B cell (primary cell): ENCODE measurements at regions not wholly inside any gene's neighbourhood (a gene's known extent, or its start where the extent isn't known, plus 50 kb on each side); places are given as distances from the start of the nearest gene placed in this dataset.
"Not testable (repeated sequence)": the region's sequence is repeated elsewhere in the genome, so short reads cannot be mapped to it uniquely, and the experiment has no call there.

Experiments used
- ATAC-seq: fragments of 200-7000 bp; cut with Tn5 transposase; one replicate; pipeline ENCODE4 v1.10.0; 2021; ENCODE audit warnings: low read depth, mild to moderate bottlenecking, moderate number of reproducible peaks, moderate library complexity
- CTCF ChIA-PET: fragments of 350-600 bp; sonication (Branson Sonifier 250); formaldehyde crosslinking; loops from one replicate; lab custom pipeline; 2021; ENCODE audit warnings: antibody characterized with exemption, inconsistent platforms; lab: Charles Lee
- POLR2A ChIA-PET: fragments of 350-600 bp; sonication (Branson Sonifier 250); formaldehyde crosslinking; loops from one replicate; lab custom pipeline; 2021; ENCODE audit warnings: antibody characterized with exemption; lab: Charles Lee
- DNase-seq: peaks from one replicate; pipeline ENCODE4 v3.0.0; 2013
- H2AFZ ChIP-seq: 2 replicates; pipeline ENCODE4 v1.6.1; 2012; ENCODE audit warnings: mild to moderate bottlenecking, low read depth, low read length; ENCODE audit not compliant: insufficient read depth, poor library complexity, severe bottlenecking
- H3K27ac ChIP-seq, 2 donors: 1 replicate in 1 of 2; 2 replicates in 1 of 2; pipeline ENCODE4 v1.5.1; 2012 to 2013; ENCODE audit warnings: low read length in 2 of 2, mild to moderate bottlenecking in 2 of 2, moderate library complexity in 1 of 2
- H3K27me3 ChIP-seq, 4 experiments: fragments of 200-600 bp in 1 of 4; sonication (generic) in 1 of 4; replicated peaks in 1 of 4; 1 replicate in 2 of 4; 2 replicates in 2 of 4; pipeline versions ENCODE4 v1.6.1 to v1.7.0; 2013 to 2016; ENCODE audit warnings: low read length in 3 of 4, mild to moderate bottlenecking in 2 of 4, mixed read lengths in 1 of 4, moderate library complexity in 1 of 4; ENCODE audit not compliant: insufficient read depth in 4 of 4, control insufficient read depth in 3 of 4; ENCODE audit errors: control extremely low read depth in 1 of 4
- H3K36me3 ChIP-seq, 2 experiments: replicated peaks in 1 of 2; 1 replicate in 1 of 2; 2 replicates in 1 of 2; pipeline versions ENCODE4 v1.6.1 to v1.7.1; 2013; ENCODE audit warnings: low read length in 1 of 2; ENCODE audit not compliant: insufficient read depth in 2 of 2, control insufficient read depth in 1 of 2; ENCODE audit errors: control extremely low read depth in 1 of 2, extremely low read depth in 1 of 2
- H3K4me1 ChIP-seq, 2 donors: fragments of 200-600 bp in 1 of 2; sonication (generic) in 1 of 2; 1 replicate in 1 of 2; 2 replicates in 1 of 2; pipeline versions ENCODE4 v1.5.1 to v1.6.1; 2013 to 2017; ENCODE audit warnings: low read length in 2 of 2; ENCODE audit not compliant: control insufficient read depth in 2 of 2, insufficient read depth in 2 of 2
- H3K4me2 ChIP-seq: replicated peaks from 2 replicates; pipeline ENCODE3; 2012; ENCODE audit warnings: mild to moderate bottlenecking, low read depth, low read length; ENCODE audit not compliant: poor library complexity, severe bottlenecking
- H3K4me3 ChIP-seq, 5 experiments: fragments of 200-600 bp in 1 of 5; sonication (generic) in 1 of 5; 1 replicate in 3 of 5; 2 replicates in 2 of 5; pipeline versions ENCODE4 v1.5.1 to v1.7.0; 2011 to 2016; ENCODE audit warnings: low read length in 4 of 5, mild to moderate bottlenecking in 4 of 5, low read depth in 2 of 5, control low read depth in 1 of 5, moderate library complexity in 1 of 5; ENCODE audit not compliant: insufficient read depth in 1 of 5; ENCODE audit errors: control extremely low read depth in 1 of 5, extremely low read depth in 1 of 5
- H3K79me2 ChIP-seq: fragments of 200-600 bp; sonication (generic); one replicate; pipeline ENCODE4 v1.6.0; 2016; ENCODE audit warnings: low read length; ENCODE audit not compliant: control insufficient read depth, insufficient read depth
- H3K9ac ChIP-seq: fragments of 200-600 bp; sonication (generic); 2 replicates; pipeline ENCODE4 v1.6.1; 2017; ENCODE audit warnings: mild to moderate bottlenecking, low read length, moderate library complexity
- H3K9me3 ChIP-seq, 3 donors: one replicate each; pipeline versions ENCODE4 v1.6.1 to v1.7.1; 2013; ENCODE audit warnings: low read length in 2 of 3; ENCODE audit not compliant: control insufficient read depth in 2 of 3, insufficient read depth in 1 of 3; ENCODE audit errors: control extremely low read depth in 1 of 3
- H4K20me1 ChIP-seq: 2 replicates; pipeline ENCODE4 v1.6.0; 2012; ENCODE audit warnings: mild to moderate bottlenecking, low read length; ENCODE audit not compliant: insufficient read depth, control insufficient read depth, poor library complexity, severe bottlenecking
- H3K27ac Mint-ChIP-seq: one replicate; pipeline ENCODE4 v1.8.0; 2021; ENCODE audit warnings: mixed read lengths
- H3K27me3 Mint-ChIP-seq: one replicate; pipeline ENCODE4 v1.8.0; 2021; ENCODE audit warnings: mixed read lengths
- H3K4me1 Mint-ChIP-seq: one replicate; pipeline ENCODE4 v1.8.0; 2021; ENCODE audit warnings: mixed read lengths
- H3K4me3 Mint-ChIP-seq: one replicate; pipeline ENCODE4 v1.8.0; 2021; ENCODE audit warnings: mixed read lengths
- H3K9me3 Mint-ChIP-seq: one replicate; pipeline ENCODE4 v1.8.0; 2022; ENCODE audit warnings: mixed read lengths; ENCODE audit not compliant: insufficient read depth
- WGBS: methylation state at CpG from one replicate; pipeline ENCODE4 v1.1.5; 2013; ENCODE audit warnings: missing lambda C conversion rate; ENCODE audit not compliant: insufficient coverage; 5-methylcytosine and 5-hydroxymethylcytosine counted together
- intact Hi-C: fragments of 100-400 bp; cut with micrococcal nuclease; formaldehyde crosslinking; loops from one replicate; pipeline ENCODE4 v1.10.0; 2022

DNA sequence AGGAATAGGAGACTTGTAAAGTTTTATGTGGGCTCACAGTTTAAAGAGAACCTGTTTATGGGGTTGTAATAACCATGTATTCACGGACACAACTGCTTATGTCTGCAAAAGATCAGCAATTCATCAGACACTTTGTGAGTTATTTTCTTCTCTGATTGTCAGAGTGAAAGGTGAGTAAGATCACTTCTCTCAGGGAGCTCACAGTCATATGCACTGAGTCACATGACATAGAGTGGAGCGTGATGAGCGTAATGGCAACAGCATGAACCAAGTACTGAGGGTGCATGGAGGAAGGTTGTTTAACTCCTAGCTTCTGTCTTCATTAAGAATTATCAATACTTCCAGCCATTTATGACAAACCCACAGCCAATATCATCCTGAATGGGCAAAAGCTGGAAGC, 128.8 kb downstream of the OR4M2 start:
- H3K9me3 Mint-ChIP-seq, H4K20me1 ChIP-seq, intact Hi-C loops, POLR2A ChIA-PET, H3K4me2 ChIP-seq, H3K27me3 ChIP-seq, H3K27ac Mint-ChIP-seq, H3K4me3 ChIP-seq, H2AFZ ChIP-seq, H3K36me3 ChIP-seq, H3K9me3 ChIP-seq, ATAC-seq, H3K27ac ChIP-seq, H3K79me2 ChIP-seq, H3K9ac ChIP-seq, H3K27me3 Mint-ChIP-seq, DNase-seq, H3K4me3 Mint-ChIP-seq, CTCF ChIA-PET, H3K4me1 ChIP-seq, H3K4me1 Mint-ChIP-seq: not testable (repeated sequence)
- WGBS, result no CpG with 5 or more reads among the region's 3 CpGs

DNA sequence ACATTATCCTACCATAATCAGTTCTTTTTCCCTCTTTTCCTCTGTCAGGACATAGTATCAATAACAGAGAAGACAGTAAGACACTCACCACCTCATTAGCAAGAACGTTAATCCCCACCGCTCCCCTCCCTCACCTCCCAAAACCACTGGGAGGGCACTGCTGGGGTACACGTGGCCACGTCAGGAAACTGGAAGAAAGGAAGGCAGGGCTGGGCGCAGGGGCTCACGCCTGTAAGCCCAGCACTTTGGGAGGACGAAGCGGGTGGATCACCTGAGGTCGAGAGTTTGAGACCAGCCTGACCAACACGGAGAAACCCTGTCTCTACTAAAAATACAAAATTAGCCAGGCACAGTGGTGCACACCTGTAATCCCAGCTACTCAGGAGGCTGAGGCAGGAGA, 142.3 kb downstream of the OR4M2 start:
- intact Hi-C loops, H3K4me1 ChIP-seq, H3K4me3 Mint-ChIP-seq, H3K27ac ChIP-seq, H3K4me3 ChIP-seq, H3K79me2 ChIP-seq, H3K9me3 ChIP-seq, H3K9ac ChIP-seq, H3K4me2 ChIP-seq, H3K9me3 Mint-ChIP-seq, H3K36me3 ChIP-seq, ATAC-seq, H3K27ac Mint-ChIP-seq, H3K4me1 Mint-ChIP-seq, DNase-seq, H2AFZ ChIP-seq, POLR2A ChIA-PET, H4K20me1 ChIP-seq: not testable (repeated sequence)
- CTCF ChIA-PET, result interaction anchor here (1.7 kb wide), 1 partner anchor 1865 kb away, joined by 4 read pairs; no protein-coding TSS in a partner anchor
- WGBS, result 86% methylated on average over 8 of the region's 10 CpGs
- H3K27me3 Mint-ChIP-seq, result peaks cover 13% of the 10 kb centered on the region
- H3K27me3 ChIP-seq, result peaks cover 0 to 14% (median 0%) of the 10 kb centered on the region in 4 experiments
